Adrenal gland (tissue), 9 donors: ENCODE measurements at regions not wholly inside any gene's neighbourhood (a gene's known extent, or its start where the extent isn't known, plus 50 kb on each side); places are given as distances from the start of the nearest gene placed in this dataset.
"Not testable (repeated sequence)": the region's sequence is repeated elsewhere in the genome, so short reads cannot be mapped to it uniquely, and the experiment has no call there.

Source experiments
- DNase-seq, 7 donors: peaks; one replicate each; pipeline ENCODE4 v3.0.0-alpha.2; 2019 to 2020
- H3K27ac ChIP-seq, 5 donors: fragments of 200-600 bp; sonication (generic) in 4 of 5; 1 replicate in 3 of 5; 2 replicates in 2 of 5; pipeline versions ENCODE4 v1.5.1 to v1.8.0; 2016 to 2020; ENCODE audit warnings: mild to moderate bottlenecking in 1 of 5
- H3K27me3 ChIP-seq: fragments of 200-600 bp; 2 replicates; pipeline ENCODE4 v1.8.0; 2021
- H3K36me3 ChIP-seq, 2 donors: fragments of 200-600 bp; replicated peaks in 1 of 2; 1 replicate in 1 of 2; 2 replicates in 1 of 2; pipeline versions ENCODE4 v1.5.1 to v1.8.0; 2018 to 2022
- H3K4me1 ChIP-seq, 2 donors: fragments of 200-600 bp; replicated peaks in 1 of 2; 1 replicate in 1 of 2; 2 replicates in 1 of 2; pipeline versions ENCODE4 v1.5.1 to v1.8.0; 2018 to 2021
- H3K4me3 ChIP-seq, 4 donors: fragments of 200-600 bp; sonication (generic) in 3 of 4; one replicate each; pipeline ENCODE4 v1.5.1; 2016 to 2018
- H3K9me3 ChIP-seq, 3 donors: fragments of 200-600 bp; sonication (generic) in 1 of 3; replicated peaks in 1 of 3; 1 replicate in 2 of 3; 2 replicates in 1 of 3; pipeline versions ENCODE4 v1.5.1 to v1.8.0; 2016 to 2021
- CTCF ChIP-seq, 6 experiments: fragments of 450-650 bp in 4 of 6; fragments of 200-600 bp in 2 of 6; sonication (generic) in 1 of 6; IDR thresholded peaks; 1 replicate in 5 of 6; 2 replicates in 1 of 6; pipeline versions ENCODE4 v1.5.1 to v1.8.0; 2016 to 2021; ENCODE audit warnings: antibody characterized with exemption in 6 of 6, mild to moderate bottlenecking in 2 of 6, moderate library complexity in 1 of 6
- POLR2A ChIP-seq, 2 donors: fragments of 450-650 bp; IDR thresholded peaks; one replicate each; pipeline ENCODE4 v1.6.1; 2017; ENCODE audit warnings: antibody characterized with exemption in 2 of 2, mild to moderate bottlenecking in 2 of 2, moderate library complexity in 1 of 2
- WGBS, 4 donors: extraction: QIAGEN DNeasy Blood & Tissue Kit in 2 of 4; methylation state at CpG; one replicate each; pipeline versions ENCODE4 v1.1.5 to v1.1.7; 2013 to 2017; 5-methylcytosine and 5-hydroxymethylcytosine counted together
- intact Hi-C, 2 donors: fragments of 100-400 bp; cut with DNase I; formaldehyde crosslinking; loops; one replicate each; pipeline versions ENCODE4 v1.14.1 to v1.15.0; 2022 to 2023
- donor health status: healthy with polysubstance abuse.
- donor health status: Bipolar disorder and iron deficiency.
- donor health status: DM: yes; HTN: yes; CAD: no.
- donor health status: DM: no; HTN: no; CAD: no.
- donor health status: DM: no; HTN: no; CAD: no.

GRCh38 chr3:147113293-147114044, 292.9 kb downstream of the ZIC4 start:
- WGBS, 4 donors: 77 to 86% (median 81%) methylated on average over 3 of the region's 3 CpGs
- no peak overlapping the region for H3K27ac ChIP-seq
- no peaks in the 10 kb centered on the region for H3K36me3 ChIP-seq
- no peaks in the 10 kb centered on the region for H3K27me3 ChIP-seq
- intact Hi-C loops: no loop called here
- H3K9me3 ChIP-seq: no peaks in the 10 kb centered on the region
- TF ChIP-seq POLR2A (IDR thresholded peaks at IDR 0.05): no peak
- TF ChIP-seq CTCF (IDR thresholded peaks at IDR 0.05): no peak
- no peaks in the 10 kb centered on the region for H3K4me1 ChIP-seq
- H3K4me3 ChIP-seq: no peak overlapping the region
- DNase-seq: no peak

GRCh38 chr3:147099076-147099475, 307.3 kb downstream of the ZIC4 start:
- H3K9me3 ChIP-seq: no peaks in the 10 kb centered on the region
- no peak for DNase-seq
- intact Hi-C loops: no loop called here
- no peak overlapping the region for H3K4me3 ChIP-seq
- no peaks in the 10 kb centered on the region for H3K4me1 ChIP-seq
- TF ChIP-seq CTCF (IDR thresholded peaks at IDR 0.05) (no peak), POLR2A (IDR thresholded peaks at IDR 0.05) (no peak)
- 80 to 89% (median 87%) methylated on average over 3 of the region's 3 CpGs for WGBS, 4 donors
- H3K36me3 ChIP-seq: no peaks in the 10 kb centered on the region
- no peak overlapping the region for H3K27ac ChIP-seq
- no peaks in the 10 kb centered on the region for H3K27me3 ChIP-seq

- H3K4me1 ChIP-seq: no peaks in the 10 kb centered on the region
- intact Hi-C loops: no loop called here
- H3K36me3 ChIP-seq: no peaks in the 10 kb centered on the region
- H3K27ac ChIP-seq: no peak overlapping the region
- 42 to 59% (median 51%) methylated on average over 2 of the region's 2 CpGs for WGBS, 4 donors
- H3K27me3 ChIP-seq: no peaks in the 10 kb centered on the region
- H3K4me3 ChIP-seq: no peak overlapping the region
- no peak for DNase-seq
- TF ChIP-seq POLR2A (IDR thresholded peaks at IDR 0.05) (no peak), CTCF (IDR thresholded peaks at IDR 0.05) (no peak)
- H3K9me3 ChIP-seq: no peaks in the 10 kb centered on the region
These were observed 315.9 kb downstream of the ZIC4 start for GRCh38 chr3:147090461-147090860.

- no peak for TF ChIP-seq POLR2A (IDR thresholded peaks at IDR 0.05)
- TF ChIP-seq CTCF (IDR thresholded peaks at IDR 0.05): no peak
- WGBS, 4 donors: 49 to 63% (median 58%) methylated on average over 5 of the region's 5 CpGs
- H3K27me3 ChIP-seq: no peaks in the 10 kb centered on the region
- no peaks in the 10 kb centered on the region for H3K4me1 ChIP-seq
- no peaks in the 10 kb centered on the region for H3K36me3 ChIP-seq
- intact Hi-C loops: no loop called here
- H3K27ac ChIP-seq: no peak overlapping the region
- DNase-seq: no peak
- H3K9me3 ChIP-seq: no peaks in the 10 kb centered on the region
- no peak overlapping the region for H3K4me3 ChIP-seq
These were observed 317.1 kb downstream of the ZIC4 start for GRCh38 chr3:147089286-147089685.

- H3K4me1 ChIP-seq, H3K9me3 ChIP-seq, H3K27ac ChIP-seq, H3K36me3 ChIP-seq, DNase-seq, H3K4me3 ChIP-seq, intact Hi-C loops, H3K27me3 ChIP-seq: not testable (repeated sequence)
- 61 to 72% (median 66%) methylated on average over 6 of the region's 6 CpGs for WGBS, 4 donors
These were observed 346.8 kb downstream of the ZIC4 start for GRCh38 chr3:147059500-147059899.
